Neutrophil (primary cell): ENCODE measurements at regions not wholly inside any gene's neighbourhood (a gene's known extent, or its start where the extent isn't known, plus 50 kb on each side); places are given as distances from the start of the nearest gene placed in this dataset.

Experiments
- H3K27ac ChIP-seq: fragments of 200-600 bp; sonication (generic); 2 replicates; pipeline ENCODE4 v1.5.1; 2016; ENCODE audit warnings: mild to moderate bottlenecking, moderate library complexity
- H3K27me3 ChIP-seq: fragments of 200-600 bp; sonication (generic); 2 replicates; pipeline ENCODE4 v1.6.0; 2016; ENCODE audit warnings: mild to moderate bottlenecking
- H3K36me3 ChIP-seq: fragments of 200-600 bp; sonication (generic); 2 replicates; pipeline ENCODE4 v1.5.1; 2017
- H3K4me1 ChIP-seq, 2 experiments: fragments of 200-600 bp in 1 of 2; sonication (generic) in 1 of 2; 1 replicate in 1 of 2; 2 replicates in 1 of 2; pipeline versions ENCODE4 v1.5.1 to v1.6.1; 2013 to 2016; ENCODE audit warnings: low read depth in 1 of 2, low read length in 1 of 2, mild to moderate bottlenecking in 1 of 2, moderate library complexity in 1 of 2; ENCODE audit not compliant: control insufficient read depth in 1 of 2, insufficient read depth in 1 of 2
- H3K4me3 ChIP-seq, 2 experiments: fragments of 200-600 bp in 1 of 2; sonication (generic) in 1 of 2; 1 replicate in 1 of 2; 2 replicates in 1 of 2; pipeline ENCODE4 v1.5.1; 2013 to 2016; ENCODE audit warnings: low read depth in 1 of 2, low read length in 1 of 2, mild to moderate bottlenecking in 1 of 2, moderate library complexity in 1 of 2
- H3K9me3 ChIP-seq: fragments of 200-600 bp; sonication (generic); 2 replicates; pipeline ENCODE4 v1.5.1; 2016
- CTCF ChIP-seq: fragments of 200-600 bp; sonication (generic); IDR thresholded peaks from 2 replicates; pipeline ENCODE4 v1.5.1; 2016; ENCODE audit warnings: antibody characterized with exemption

DNA sequence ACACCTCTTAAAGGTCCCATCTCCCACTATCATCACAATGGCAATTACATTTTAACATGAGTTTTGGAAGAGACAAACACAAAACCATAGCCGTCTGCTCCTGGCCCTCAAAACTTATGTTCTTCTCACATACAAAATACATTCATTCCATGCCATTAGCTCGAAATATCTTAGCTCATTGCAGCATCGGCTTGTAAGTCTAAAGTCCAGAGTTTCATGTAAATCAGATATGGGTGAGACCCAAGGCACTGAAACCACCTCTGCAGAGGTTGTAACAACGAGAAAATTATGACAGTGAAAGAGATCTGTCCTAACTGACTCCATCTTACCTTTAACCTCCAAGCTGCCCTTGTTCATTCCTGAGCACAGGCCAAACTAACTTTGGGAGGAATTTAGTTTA lies 635.0 kb upstream of the SPRY2 start:
- Histone ChIP-seq H3K36me3 (no peaks in the 10 kb centered on the region), H3K4me3 (no peak overlapping the region), H3K27ac (no peak overlapping the region), H3K27me3 (no peaks in the 10 kb centered on the region), H3K4me1 (no peaks in the 10 kb centered on the region), H3K9me3 (no peaks in the 10 kb centered on the region)
- no peak for TF ChIP-seq CTCF

DNA sequence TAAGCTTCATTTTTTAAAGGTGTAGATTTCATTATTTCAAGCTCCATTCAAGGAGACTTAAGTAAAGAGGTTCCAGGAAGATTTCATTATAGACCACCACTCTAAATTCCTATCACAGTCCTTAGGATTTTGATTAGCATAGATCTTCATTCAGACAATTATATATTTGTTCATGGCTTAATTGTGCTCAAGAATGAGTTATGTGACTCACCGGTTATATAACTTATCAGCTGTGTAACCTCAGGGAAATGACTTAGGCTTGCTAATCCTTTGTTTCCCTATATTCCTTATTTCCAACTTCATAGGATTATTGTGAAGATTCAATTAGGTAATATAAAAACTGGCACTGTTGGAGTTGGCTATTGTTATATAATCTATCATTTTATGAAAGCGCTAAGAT lies 632.8 kb upstream of the SPRY2 start:
- H3K36me3 ChIP-seq = no peaks in the 10 kb centered on the region
- no peaks in the 10 kb centered on the region for H3K9me3 ChIP-seq
- TF ChIP-seq CTCF = no peak
- H3K4me1 ChIP-seq = no peaks in the 10 kb centered on the region
- H3K27ac ChIP-seq = no peak overlapping the region
- H3K4me3 ChIP-seq = no peak overlapping the region
- no peaks in the 10 kb centered on the region for H3K27me3 ChIP-seq

- H3K27ac ChIP-seq = no peak overlapping the region
- H3K9me3 ChIP-seq = no peaks in the 10 kb centered on the region
- no peak for TF ChIP-seq CTCF
- H3K27me3 ChIP-seq = no peaks in the 10 kb centered on the region
- no peak overlapping the region for H3K4me3 ChIP-seq
- no peaks in the 10 kb centered on the region for H3K4me1 ChIP-seq
- H3K36me3 ChIP-seq = no peaks in the 10 kb centered on the region
Observed at GRCh38 chr13:80972857-80973478, 632.0 kb upstream of the SPRY2 start.

- no peaks in the 10 kb centered on the region for H3K36me3 ChIP-seq
- no peaks in the 10 kb centered on the region for H3K27me3 ChIP-seq
- no peaks in the 10 kb centered on the region for H3K9me3 ChIP-seq
- H3K27ac ChIP-seq = no peak overlapping the region
- no peaks in the 10 kb centered on the region for H3K4me1 ChIP-seq
- TF ChIP-seq CTCF = no peak
- no peak overlapping the region for H3K4me3 ChIP-seq
Observed at GRCh38 chr13:80965097-80965496, 624.2 kb upstream of the SPRY2 start.

DNA sequence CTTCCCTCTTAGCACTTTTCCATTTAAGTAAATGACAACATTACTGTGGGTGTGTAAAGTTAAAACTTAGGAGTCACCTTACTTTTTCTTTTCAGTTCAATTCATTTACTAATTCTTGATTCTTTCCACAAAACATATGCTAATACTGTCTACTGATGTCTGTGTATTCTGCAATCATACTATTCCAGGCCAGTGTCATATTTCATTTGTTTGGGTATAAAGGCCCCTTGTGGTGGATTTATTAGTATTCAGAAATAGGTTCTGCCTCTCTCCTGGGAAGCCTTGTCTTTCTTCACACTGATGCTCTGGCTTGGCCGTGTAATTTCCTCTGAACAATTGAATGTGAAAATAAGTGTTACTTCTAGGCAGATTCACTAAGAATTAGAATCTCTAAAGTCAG lies 621.9 kb upstream of the SPRY2 start:
- no peaks in the 10 kb centered on the region for H3K9me3 ChIP-seq
- no peaks in the 10 kb centered on the region for H3K4me1 ChIP-seq
- no peaks in the 10 kb centered on the region for H3K36me3 ChIP-seq
- no peak for TF ChIP-seq CTCF
- no peaks in the 10 kb centered on the region for H3K27me3 ChIP-seq
- no peak overlapping the region for H3K27ac ChIP-seq
- H3K4me3 ChIP-seq = no peak overlapping the region

GRCh38 chr13:80962173-80962572 lies 621.2 kb upstream of the SPRY2 start:
- H3K9me3 ChIP-seq = no peaks in the 10 kb centered on the region
- no peak overlapping the region for H3K27ac ChIP-seq
- no peak for TF ChIP-seq CTCF
- H3K36me3 ChIP-seq = no peaks in the 10 kb centered on the region
- no peak overlapping the region for H3K4me3 ChIP-seq
- no peaks in the 10 kb centered on the region for H3K27me3 ChIP-seq
- no peaks in the 10 kb centered on the region for H3K4me1 ChIP-seq
